Right lobe of liver (tissue), 4 donors: ENCODE measurements at regions not wholly inside any gene's neighbourhood (a gene's known extent, or its start where the extent isn't known, plus 50 kb on each side); places are given as distances from the start of the nearest gene placed in this dataset.

Experiments used
- CTCF ChIP-seq, 4 donors: fragments of 200-600 bp in 3 of 4; fragments of 450-650 bp in 1 of 4; IDR thresholded peaks; one replicate each; pipeline versions ENCODE4 v1.5.1 to v1.8.0; 2016 to 2022; ENCODE audit warnings: antibody characterized with exemption in 4 of 4, mild to moderate bottlenecking in 2 of 4
- POLR2A ChIP-seq: fragments of 450-650 bp; IDR thresholded peaks from one replicate; pipeline ENCODE4 v1.6.1; 2017; ENCODE audit warnings: antibody characterized with exemption, mild to moderate bottlenecking
- donor health status: DM: no; HTN: no; CAD: no.
- donor health status: DM: no; HTN: no; CAD: no.
- donor health status: DM: no; HTN: yes; CAD: no.

GRCh38 chr6:141460743-141461484, 671.8 kb upstream of the GJE1 start:
- TF ChIP-seq CTCF (IDR thresholded peaks at IDR 0.05), result no peak
- no peak for TF ChIP-seq POLR2A
